CD4-positive, alpha-beta T cell treated with Interleukin-1 beta for 1 hour (primary cell): ENCODE measurements at regions not wholly inside any gene's neighbourhood (a gene's known extent, or its start where the extent isn't known, plus 50 kb on each side); places are given as distances from the start of the nearest gene placed in this dataset.

Experiments used
- DNase-seq, 2 donors: peaks; one replicate each; pipeline ENCODE4 v3.0.0-alpha.2; 2020 to 2022

- DNase-seq: no peak
These were observed 55.0 kb downstream of the TMEM30B start for GRCh38 chr14:61226015-61226654.

GRCh38 chr14:61225344-61225743 is 55.8 kb downstream of the TMEM30B start:
- DNase-seq: no peak

- DNase-seq: no peak
These were observed 57.6 kb downstream of the TMEM30B start for GRCh38 chr14:61223552-61223951.

- no peak for DNase-seq
These were observed 58.8 kb downstream of the TMEM30B start for GRCh38 chr14:61222388-61222787.

GRCh38 chr14:61221906-61222305 is 59.2 kb downstream of the TMEM30B start:
- DNase-seq: no peak

GRCh38 chr14:61219673-61220072 is 61.5 kb downstream of the TMEM30B start:
- no peak for DNase-seq

GRCh38 chr14:61219256-61219655 is 61.9 kb downstream of the TMEM30B start:
- DNase-seq: no peak

- DNase-seq: no peak
These were observed 62.4 kb downstream of the TMEM30B start for GRCh38 chr14:61218767-61219166.

GRCh38 chr14:61218157-61218556 is 63.0 kb downstream of the TMEM30B start:
- DNase-seq: no peak

- no peak for DNase-seq
These were observed 63.6 kb downstream of the TMEM30B start for GRCh38 chr14:61217516-61217915.

GRCh38 chr14:61215222-61216020 is 65.7 kb downstream of the TMEM30B start:
- no peak for DNase-seq

GRCh38 chr14:61213920-61214319 is 67.2 kb downstream of the TMEM30B start:
- no peak for DNase-seq

GRCh38 chr14:61213191-61213621 is 67.9 kb downstream of the TMEM30B start:
- no peak for DNase-seq

GRCh38 chr14:61212546-61212945 is 68.6 kb downstream of the TMEM30B start:
- DNase-seq: no peak

GRCh38 chr14:61211476-61212255 is 69.5 kb downstream of the TMEM30B start:
- DNase-seq: no peak

- DNase-seq: no peak
These were observed 77.9 kb downstream of the TMEM30B start for GRCh38 chr14:61203081-61203753.

- DNase-seq: no peak
These were observed 79.0 kb downstream of the TMEM30B start for GRCh38 chr14:61202124-61202523.

- DNase-seq: no peak
These were observed 80.0 kb downstream of the TMEM30B start for GRCh38 chr14:61201171-61201570.

- no peak for DNase-seq
These were observed 83.7 kb downstream of the TMEM30B start for GRCh38 chr14:61197416-61197815.

GRCh38 chr14:61196792-61197191 is 84.3 kb downstream of the TMEM30B start:
- no peak for DNase-seq

GRCh38 chr14:61196034-61196433 is 85.1 kb downstream of the TMEM30B start:
- DNase-seq: no peak

GRCh38 chr14:61193476-61193875 is 87.7 kb downstream of the TMEM30B start:
- no peak for DNase-seq

GRCh38 chr14:61192989-61193388 is 88.1 kb downstream of the TMEM30B start:
- DNase-seq: no peak
